SKM-1 (cell line): ENCODE measurements at regions not wholly inside any gene's neighbourhood (a gene's known extent, or its start where the extent isn't known, plus 50 kb on each side); places are given as distances from the start of the nearest gene placed in this dataset.

Experiments used
- DNase-seq: peaks from one replicate; lab custom pipeline; 2025; ENCODE audit not compliant: unreplicated experiment; lab: John Stamatoyannopoulos, UW

DNA sequence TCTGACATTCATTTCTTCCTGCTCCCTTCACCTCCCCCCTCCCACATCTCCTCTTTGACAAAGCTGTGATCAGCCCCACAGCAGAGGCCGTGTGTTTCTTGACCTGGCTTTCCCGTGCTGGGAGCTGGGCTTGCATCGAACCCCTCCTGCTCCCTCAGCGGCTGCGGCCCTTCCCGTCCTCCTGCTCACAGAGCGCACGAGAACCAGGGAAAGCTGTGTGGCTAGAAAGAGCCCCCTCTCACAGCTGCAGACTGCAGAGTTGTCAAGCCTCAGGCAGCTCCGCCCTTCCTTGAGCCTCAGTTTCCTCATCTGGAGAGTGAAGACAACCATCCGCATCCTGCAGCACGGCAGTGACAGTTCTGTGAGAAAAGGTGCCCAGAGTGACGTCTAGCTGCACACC is 65.7 kb upstream of the GLI2 start:
- no peak for DNase-seq

DNA sequence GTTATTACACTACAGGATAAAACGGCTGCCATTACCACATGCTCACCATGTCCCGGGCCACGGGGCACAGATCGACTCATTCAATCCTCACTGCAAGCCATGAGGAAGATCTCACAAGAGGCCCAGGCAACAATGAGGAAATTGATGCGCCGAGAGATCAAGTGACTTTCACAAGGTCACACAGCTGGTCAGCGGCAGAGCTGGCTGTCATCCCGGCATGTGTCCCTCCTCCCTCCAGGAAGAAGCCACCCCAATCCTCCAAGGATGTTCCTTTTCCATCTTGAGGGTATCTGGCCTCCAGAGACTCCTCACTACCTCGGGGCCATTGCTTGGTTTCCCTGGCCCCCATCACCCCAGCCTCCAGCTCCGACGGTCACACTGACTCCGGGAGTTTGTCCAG is 65.3 kb upstream of the GLI2 start:
- DNase-seq, result no peak

DNA sequence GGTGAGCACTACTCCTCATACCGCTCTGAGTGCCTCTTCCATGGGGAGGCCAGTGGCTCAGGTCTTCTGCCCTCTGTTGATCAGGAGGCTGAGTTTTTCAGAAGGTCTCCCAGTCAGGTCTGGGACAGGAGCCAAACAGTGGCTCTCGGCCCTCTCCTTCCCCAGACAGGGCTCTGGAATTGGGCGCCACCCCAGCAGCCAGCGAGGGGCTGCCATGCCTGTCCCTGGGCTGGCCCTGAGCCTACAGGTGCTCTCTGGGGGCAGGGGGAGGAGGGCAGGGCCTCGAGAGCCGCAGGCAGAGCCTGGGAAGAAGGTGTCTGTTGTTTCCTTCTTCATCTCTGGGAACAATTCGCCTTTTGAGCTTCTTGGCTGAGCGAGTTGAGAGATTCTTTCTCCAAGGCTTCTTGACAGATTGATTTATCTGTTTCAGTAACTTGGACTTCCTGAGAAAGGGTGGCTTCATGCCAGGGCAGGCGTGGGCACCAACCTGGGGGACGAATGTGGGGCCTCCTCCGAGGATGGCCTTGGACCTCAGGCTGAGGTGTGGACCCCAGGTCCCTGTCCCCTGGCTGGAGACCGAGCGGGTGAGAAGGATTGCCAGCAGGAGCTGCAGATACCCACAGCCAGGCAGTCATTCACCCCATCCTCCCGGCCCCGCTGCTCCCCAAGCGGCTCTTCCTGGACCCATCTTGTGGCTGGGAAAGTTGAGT is 64.7 kb upstream of the GLI2 start:
- DNase-seq, result no peak

DNA sequence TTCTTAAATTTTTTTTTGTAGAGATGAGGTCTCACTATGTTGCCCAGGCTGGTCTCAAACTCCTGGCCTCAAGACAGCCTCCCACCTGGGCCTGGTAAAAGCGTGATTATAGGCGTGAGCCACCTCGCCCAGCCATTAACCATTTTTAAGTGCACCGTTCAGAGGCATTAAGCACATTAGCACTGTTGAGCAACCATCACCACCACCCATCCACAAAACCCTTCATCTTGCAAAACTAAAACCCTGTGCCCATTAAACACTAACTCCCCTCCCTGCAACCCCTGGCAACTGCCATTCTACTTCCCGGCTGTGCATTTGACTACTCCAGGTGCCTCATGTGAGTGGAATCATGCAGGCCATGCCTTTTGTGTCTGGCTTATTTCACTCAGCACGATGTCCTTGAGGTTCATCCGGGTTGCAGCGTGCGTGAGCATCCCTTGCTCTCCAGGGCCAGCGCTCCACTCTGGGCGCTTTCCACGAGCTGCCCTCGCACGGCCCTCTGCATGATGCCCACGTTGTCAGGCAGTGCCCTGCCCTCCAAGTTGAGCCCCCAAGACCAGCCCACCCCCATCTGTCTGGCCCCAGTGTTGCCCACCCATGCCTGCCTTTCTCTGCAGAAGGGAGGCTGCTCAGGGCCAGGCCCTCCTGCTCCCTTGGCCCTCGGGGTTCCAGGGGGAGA is 63.0 kb upstream of the GLI2 start:
- DNase-seq, result no peak

DNA sequence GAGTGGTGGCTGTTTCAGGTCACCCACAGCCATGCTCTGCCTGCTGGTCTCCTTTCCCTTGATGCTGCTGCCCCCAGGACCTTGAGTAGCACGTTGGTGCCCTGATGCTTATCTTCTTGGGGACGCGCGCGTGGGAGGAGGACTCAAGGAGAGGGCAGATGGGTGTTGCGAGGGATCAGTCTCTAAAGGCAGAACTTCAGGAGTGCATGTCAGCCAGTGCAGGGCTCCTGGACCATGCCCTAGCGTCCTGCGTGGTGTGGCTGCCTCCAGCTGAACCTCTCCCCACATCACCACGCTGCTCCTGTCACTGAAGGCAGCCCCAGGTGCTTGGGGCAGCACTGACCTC is 62.5 kb upstream of the GLI2 start:
- no peak for DNase-seq

DNA sequence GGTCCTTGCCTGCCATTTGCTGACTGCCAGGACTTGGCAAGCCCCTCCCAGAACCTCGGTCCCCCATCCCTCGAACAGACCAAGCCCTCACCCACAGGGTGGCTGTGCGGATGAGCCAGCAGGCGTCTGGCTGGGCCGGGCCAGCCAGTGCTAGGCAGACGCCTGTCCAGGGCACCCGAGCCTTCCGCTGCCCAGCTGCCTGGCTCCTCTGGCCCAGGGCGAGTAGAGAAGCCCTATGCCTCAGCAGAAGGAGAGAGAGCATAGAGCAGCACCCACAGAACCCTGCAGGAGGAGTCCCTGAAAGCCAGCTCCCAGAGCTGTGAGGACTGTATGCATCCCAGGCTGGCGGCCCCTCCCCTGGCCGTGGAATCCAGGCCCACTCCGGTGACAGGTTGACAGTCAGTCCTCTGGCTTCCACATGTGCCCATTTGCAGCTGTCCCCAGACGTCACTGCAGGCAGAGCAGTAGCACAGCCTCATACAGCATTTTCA is 62.1 kb upstream of the GLI2 start:
- no peak for DNase-seq

DNA sequence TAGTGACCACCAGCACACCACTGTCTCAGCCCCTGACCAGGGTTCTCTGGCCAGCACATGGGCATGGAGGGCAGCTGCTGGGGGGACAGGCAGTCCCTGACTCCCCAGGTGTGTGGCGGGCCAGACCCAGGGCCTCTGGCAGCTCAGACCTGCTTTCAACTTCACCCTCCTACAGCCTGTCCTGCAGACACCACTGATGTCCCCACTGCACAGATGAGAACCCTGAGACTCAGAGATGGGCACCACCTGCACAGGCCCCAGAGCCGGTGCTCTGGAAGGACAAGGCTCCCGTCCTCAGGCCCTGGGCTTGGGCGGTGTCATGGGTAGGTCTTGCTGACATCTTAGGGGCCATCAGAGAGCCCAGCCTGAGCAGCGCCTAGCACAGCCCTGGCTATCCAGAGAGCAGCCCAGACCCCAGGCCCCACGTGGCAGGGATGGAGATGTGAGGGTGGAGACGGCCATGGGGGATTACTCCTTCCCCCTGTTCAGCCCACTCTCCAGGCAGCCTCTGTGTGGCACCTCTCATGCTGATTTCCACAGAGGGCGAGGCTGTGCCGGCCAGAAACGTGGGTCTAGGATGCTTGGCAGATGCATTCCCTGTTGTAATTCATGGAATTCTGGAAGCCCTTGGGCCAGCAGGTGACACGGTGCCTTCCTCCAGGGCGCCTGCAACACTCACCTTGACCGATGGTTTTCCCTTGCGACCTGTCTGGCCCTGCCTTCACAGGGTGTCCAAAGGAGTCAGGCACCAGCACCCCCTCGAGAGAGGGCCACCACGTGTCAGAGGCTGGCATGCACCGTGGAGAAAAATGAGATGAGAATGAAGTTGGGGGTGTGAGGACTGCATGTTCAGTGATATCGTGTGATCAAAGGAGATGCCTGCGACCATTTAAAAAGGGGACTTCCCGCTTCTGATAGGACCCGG is 61.2 kb upstream of the GLI2 start:
- DNase-seq, result no peak

DNA sequence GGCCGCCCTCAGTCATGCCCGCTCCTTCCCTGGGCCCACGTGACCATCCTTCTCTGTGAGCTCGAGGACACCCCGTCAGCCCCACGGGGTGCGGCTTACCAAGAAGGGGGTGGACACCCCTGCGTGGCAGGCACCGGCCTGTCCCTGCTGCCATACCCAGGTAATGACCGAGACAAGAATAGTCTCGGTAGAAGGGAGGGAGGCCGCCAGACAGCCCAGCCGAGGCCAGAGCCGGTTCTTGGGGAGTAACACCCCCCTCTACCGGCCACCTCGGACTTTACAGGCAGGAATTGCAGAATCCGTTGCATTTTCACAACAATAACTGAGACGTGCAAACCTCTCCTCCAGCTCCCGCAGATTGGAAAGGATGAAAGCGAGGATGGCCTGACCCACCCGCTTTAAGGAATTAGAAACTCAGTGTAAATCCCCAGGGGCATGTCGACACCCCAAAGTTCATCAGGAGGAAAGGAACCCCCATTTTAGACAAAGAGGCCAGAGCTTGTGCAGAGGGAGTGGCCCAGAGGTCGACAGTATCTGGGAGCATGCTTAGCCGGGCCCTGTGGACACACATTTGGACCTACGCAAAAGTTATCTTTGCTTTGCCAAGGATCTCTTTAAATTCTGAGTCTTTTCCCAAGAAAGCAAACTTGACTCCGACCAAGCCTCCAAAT is 60.1 kb upstream of the GLI2 start:
- peak; percentile 72 for DNase-seq

DNA sequence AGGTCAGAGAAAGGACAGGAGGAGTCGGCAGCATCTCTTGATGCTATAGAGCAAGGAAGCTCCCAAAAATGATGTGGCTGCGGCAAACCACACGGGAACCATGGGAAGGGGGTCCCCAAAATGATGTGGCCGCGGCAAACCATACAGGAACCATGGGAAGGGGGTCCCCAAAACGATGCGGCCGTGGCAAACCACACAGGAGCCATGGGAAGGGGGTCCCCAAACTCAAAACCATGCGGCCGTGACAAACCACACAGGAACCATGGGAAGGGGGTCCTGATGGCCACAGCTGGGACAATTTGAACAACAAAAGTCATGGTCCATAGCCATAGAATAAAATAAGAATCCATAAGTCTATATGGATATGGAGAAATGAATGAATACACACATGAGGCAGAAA is 58.4 kb upstream of the GLI2 start:
- no peak for DNase-seq

DNA sequence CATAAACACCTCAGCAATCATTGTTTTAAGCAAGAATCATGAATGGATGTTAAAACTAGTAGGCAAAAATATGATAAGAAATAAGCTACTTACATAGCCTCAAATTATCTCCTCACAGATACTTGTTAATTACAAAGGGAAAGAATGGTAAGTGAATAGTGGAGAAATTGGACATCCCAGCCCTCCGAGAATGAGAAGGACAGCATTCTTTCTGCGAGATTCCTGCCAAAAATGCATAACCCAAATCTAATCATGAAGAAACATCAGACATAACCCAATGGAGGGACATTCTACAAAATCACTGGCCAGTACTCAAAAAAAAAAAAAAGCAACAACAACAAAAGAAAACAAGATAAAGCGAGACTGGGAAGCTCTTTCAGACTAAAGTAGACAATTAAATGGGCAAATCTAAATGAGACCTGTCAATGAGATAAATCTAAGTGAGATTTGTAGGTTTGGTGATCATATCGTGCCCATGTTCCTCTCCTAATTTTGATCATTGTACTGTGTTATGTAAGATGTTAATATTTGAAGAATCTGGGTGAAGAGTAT is 57.9 kb upstream of the GLI2 start:
- DNase-seq, result no peak

DNA sequence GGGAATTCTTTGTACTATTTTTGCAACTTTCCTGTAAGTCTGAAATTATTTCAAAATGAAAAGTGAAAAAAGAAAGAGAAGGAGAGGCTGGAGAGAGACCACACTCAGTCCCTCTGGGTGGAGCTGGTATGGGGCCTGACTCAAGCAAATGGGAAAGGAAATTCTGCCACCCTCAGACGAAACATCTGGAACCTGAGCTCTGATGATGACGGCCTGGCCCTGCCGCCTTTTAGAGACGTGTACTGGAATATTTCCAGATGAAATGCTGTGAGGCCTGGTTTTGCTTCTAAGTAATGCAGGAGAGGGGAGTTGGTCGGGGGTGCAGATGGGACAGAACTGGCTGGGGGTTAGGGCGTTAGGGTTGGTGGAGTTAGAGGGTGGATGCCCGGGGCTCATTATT is 57.4 kb upstream of the GLI2 start:
- no peak for DNase-seq

DNA sequence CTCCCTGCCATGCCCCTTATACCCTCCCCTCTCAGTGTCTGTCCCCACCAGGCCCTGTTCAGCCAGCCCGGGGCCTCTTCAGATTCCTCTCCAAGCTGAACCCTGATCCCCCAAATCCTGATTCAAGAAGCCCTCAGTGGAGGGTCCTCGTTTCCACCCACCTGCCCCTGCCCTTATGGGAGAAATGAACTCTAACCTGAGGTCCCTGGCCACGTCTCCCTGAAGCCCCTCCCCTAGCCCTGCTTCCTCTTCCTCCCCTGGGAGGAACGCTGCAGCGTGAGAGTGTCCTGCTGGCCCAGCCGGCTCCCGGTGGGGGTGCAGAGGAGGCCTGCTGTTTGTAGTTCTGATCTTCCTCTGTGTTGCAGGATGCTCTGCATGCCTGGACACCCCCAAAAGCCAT is 56.7 kb upstream of the GLI2 start:
- no peak for DNase-seq

DNA sequence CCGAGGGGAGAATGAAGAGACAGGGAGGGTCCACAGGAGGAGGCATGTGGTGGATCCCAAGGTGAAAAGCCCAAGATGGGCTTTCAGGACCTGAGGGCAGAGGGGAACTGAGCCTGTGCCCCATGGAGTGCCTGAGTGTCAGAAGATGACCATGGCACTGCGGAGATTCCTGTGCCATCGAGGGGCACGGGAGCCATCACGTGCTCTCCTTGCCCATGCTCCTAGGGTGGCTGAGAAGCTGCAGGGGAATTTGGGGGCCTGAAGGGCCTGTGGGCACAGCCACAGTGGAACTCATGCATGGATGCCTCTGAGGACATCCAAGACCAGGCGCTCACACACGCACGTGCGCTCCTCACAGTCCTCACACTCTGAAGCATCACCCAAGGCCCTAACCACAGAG is 56.1 kb upstream of the GLI2 start:
- DNase-seq, result no peak

DNA sequence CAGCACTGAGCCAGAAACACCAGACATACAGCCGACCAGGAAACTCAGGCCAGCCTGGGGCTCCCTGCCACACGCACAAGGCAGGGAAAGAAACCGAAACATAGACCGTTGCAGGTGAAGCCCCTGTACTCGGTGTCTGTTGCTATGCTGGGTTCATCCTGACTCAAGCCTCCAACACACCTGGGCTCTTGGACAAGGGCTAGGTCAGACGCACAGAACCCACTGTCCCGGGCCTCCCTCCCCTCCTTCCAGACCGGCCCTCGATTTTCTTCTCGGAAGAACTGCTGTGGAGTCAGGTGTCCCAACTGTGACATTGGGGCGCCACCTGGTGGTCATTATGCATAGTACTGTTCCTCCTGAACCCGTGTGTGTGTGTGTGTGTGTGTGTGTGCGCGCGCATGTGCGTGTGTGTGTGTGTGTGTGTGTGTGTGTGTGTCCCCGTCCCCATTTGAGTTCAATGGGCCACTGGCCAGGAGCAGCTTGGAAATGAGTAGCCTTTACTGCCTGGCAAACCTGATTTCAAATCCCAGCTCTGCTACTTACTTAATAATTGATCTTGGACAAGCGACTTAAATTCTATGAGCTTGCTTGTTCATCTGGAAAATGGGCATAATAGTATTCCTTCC is 55.4 kb upstream of the GLI2 start:
- peak; percentile 70 for DNase-seq

DNA sequence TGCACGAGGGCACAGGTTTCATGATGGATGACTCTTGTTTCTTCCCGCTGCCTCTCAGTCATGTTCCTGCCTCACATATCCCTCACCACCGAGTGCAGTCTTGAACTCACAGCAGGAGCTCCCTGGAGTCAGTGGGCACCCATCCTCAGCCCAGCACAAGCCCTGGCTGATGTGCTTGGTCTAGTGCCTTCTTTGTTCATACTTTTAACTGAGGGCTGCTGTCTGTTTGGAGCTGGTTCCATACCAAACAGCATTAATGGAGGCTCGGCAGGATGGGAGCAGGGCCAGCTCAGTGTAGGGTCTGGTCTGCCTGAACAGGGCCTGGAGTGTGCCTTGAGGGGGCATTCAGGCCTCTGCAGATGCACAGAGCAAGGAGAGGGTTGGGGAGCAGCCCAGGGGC is 54.5 kb upstream of the GLI2 start:
- DNase-seq, result no peak

DNA sequence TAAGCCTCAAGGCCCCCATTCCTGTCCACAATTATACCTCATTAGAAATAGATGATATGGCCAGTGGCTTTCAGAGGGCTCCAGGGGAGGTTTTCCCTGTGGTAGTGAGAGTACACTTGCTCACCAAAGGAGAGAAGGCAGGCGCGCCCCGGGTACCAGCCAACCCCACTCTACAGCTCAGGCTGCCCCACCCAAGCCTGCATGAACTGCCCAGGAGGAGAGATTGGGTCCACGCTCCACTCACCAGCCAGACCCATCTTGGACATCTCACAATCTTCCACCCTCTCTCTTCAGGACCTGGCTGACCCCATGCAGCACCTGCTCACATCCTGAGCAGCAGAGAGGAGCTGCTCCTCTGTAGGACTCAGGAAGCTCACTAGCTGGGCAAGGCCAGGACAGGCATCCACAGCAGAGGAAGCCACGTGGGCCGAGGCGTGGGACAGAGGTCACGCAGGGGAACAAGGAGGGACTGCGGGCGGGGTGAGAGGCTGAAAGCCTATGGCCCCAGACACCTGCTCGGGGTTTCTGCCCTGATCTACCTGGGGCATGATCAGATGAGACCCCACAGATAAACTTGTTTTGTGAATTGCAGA is 53.9 kb upstream of the GLI2 start:
- DNase-seq, result no peak

DNA sequence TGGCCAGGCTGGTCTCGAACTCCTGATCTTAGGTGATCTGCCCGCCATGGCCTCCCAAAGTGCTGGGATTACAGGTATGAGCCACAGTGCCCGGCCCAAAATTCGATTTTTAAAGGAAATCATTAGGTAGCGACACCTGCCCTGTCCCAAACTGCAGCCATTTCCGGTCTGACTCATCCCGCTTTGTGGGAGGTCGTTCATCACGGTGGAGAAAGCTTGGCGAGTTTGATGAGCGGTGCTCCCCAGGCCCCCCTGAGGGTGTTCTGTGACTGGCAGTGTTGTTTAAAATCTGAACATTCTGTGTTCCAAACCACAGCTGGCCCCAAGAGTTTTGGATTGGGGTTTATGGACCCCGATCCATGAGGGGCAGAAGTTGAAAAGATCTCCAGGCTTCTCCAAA is 53.0 kb upstream of the GLI2 start:
- DNase-seq, result no peak

DNA sequence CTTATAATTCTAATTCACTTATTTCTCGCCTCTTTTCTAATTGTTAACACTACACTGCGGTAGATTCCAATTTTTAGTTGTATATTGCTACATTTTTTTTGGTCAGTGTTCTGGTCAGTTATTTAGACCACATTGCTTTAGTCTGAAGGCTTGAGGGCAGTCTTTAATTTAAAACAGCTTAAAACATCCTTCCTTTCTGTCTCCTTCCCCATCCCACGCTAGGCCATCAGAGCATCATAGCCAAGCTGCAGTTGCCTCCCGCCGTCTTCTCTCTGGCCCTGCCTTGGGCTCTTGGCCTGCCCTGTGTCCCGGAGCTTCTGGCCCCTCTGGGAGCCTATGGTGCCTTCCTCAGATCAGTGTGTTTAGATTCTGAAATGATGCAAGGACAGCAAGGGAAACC is 52.6 kb upstream of the GLI2 start:
- DNase-seq, result no peak

DNA sequence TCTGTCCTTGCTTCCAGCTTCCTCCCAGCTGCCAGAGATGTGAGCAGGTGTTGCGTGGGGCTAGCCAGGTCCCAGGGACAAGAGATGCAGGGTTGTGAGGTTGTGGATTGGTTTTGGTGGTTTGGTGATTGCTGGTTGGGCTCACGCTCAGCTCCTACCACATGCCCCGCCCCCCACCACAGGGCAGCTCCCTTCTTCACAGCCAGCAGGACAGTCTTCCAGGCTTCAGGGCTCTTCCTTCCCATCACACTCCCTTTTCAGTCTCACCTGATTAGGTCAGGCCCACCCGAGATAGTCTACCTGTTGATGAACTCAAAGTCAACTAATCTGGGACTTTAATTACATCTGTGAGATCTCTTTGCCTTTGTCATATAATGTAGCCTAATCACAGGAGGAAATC is 52.0 kb upstream of the GLI2 start:
- no peak for DNase-seq
